GM13976 (cell line): ENCODE measurements at regions not wholly inside any gene's neighbourhood (a gene's known extent, or its start where the extent isn't known, plus 50 kb on each side); places are given as distances from the start of the nearest gene placed in this dataset.

Experiments
- DNase-seq: peaks from one replicate; pipeline ENCODE4 v3.0.0; 2012; ENCODE audit warnings: low spot score
- CTCF ChIP-seq: IDR thresholded peaks from 2 replicates; pipeline ENCODE4 v1.5.1; 2012; ENCODE audit warnings: borderline replicate concordance, mild to moderate bottlenecking; ENCODE audit not compliant: insufficient read depth; ENCODE audit errors: extremely low read depth, missing control alignments, control extremely low read depth
- in situ Hi-C: fragments of 300-500 bp; cut with MboI; formaldehyde crosslinking; loops from one replicate; pipeline ENCODE4 v1.12.0; 2022; ENCODE audit warnings: low sequenced_read_pairs, mixed read lengths, inconsistent platforms; ENCODE audit not compliant: unreplicated experiment

GRCh38 chr11:15599376-15599775 lies 484.7 kb downstream of the INSC start:
- TF ChIP-seq CTCF: no peak
- no peak for DNase-seq
- in situ Hi-C loops: no loop called here

- DNase-seq: no peak
- TF ChIP-seq CTCF: no peak
- in situ Hi-C loops: no loop called here
These were observed 487.3 kb downstream of the INSC start for GRCh38 chr11:15602047-15602446.

- TF ChIP-seq CTCF: no peak
- no peak for DNase-seq
- in situ Hi-C loops: no loop called here
These were observed 488.3 kb downstream of the INSC start for GRCh38 chr11:15602785-15603567.

- no peak for DNase-seq
- no peak for TF ChIP-seq CTCF
- in situ Hi-C loops: no loop called here
These were observed 490.4 kb downstream of the INSC start for GRCh38 chr11:15605094-15605493.

- TF ChIP-seq CTCF: no peak
- in situ Hi-C loops: no loop called here
- no peak for DNase-seq
These were observed 492.8 kb downstream of the INSC start for GRCh38 chr11:15607361-15608036.

GRCh38 chr11:15609445-15609844 lies 494.7 kb downstream of the INSC start:
- in situ Hi-C loops: no loop called here
- no peak for DNase-seq
- no peak for TF ChIP-seq CTCF

- DNase-seq: no peak
- TF ChIP-seq CTCF: no peak
- in situ Hi-C loops: no loop called here
These were observed 496.2 kb downstream of the INSC start for GRCh38 chr11:15610881-15611280.
